GM23338 (cell line): ENCODE measurements at regions not wholly inside any gene's neighbourhood (a gene's known extent, or its start where the extent isn't known, plus 50 kb on each side); places are given as distances from the start of the nearest gene placed in this dataset.

Experiments
- CREB1 ChIP-seq: fragments of 250-450 bp; sonication (Bioruptor Pico); IDR thresholded peaks from 2 replicates; pipeline ENCODE4 v1.5.0; 2020; ENCODE audit warnings: low read depth, mild to moderate bottlenecking, moderate library complexity
- CTCF ChIP-seq, 2 experiments: fragments of 200-600 bp in 1 of 2; sonication (generic) in 1 of 2; conservative IDR thresholded peaks; 2 replicates each; pipeline versions ENCODE4 v1.5.1 to v1.6.1; 2016 to 2017; ENCODE audit warnings: antibody characterized with exemption in 2 of 2, low read depth in 2 of 2, mild to moderate bottlenecking in 2 of 2, moderate library complexity in 1 of 2
- ETS1 ChIP-seq: IDR thresholded peaks from 2 replicates; pipeline ENCODE4 v1.6.1; 2016; ENCODE audit warnings: antibody characterized with exemption
- EZH2 ChIP-seq: fragments of 200-600 bp; sonication (generic); IDR thresholded peaks from one replicate; pipeline ENCODE4 v1.8.0; 2017; ENCODE audit warnings: antibody characterized with exemption, mild to moderate bottlenecking, low read depth; ENCODE audit not compliant: unreplicated experiment
- JUNB ChIP-seq: IDR thresholded peaks from one replicate; pipeline ENCODE4 v1.6.1; 2016; ENCODE audit warnings: antibody characterized with exemption; ENCODE audit not compliant: unreplicated experiment
- POLR2AphosphoS5 ChIP-seq: IDR thresholded peaks from 2 replicates; pipeline ENCODE4 v1.6.1; 2016; ENCODE audit warnings: antibody characterized with exemption, low read depth
- REST ChIP-seq: IDR thresholded peaks from one replicate; pipeline ENCODE4 v1.6.1; 2018; ENCODE audit warnings: antibody characterized with exemption; ENCODE audit not compliant: unreplicated experiment
- STAT1 ChIP-seq: IDR thresholded peaks from one replicate; pipeline ENCODE4 v1.6.1; 2016; ENCODE audit warnings: antibody characterized with exemption; ENCODE audit not compliant: unreplicated experiment
- ZNF114 ChIP-seq: fragments of 250-450 bp; sonication (Bioruptor Pico); IDR thresholded peaks from 2 replicates; pipeline ENCODE4 v1.5.0; 2020; ENCODE audit warnings: mild to moderate bottlenecking, moderate library complexity
- ZNF331 ChIP-seq: fragments of 250-450 bp; sonication (Bioruptor Pico); IDR thresholded peaks from 2 replicates; pipeline ENCODE4 v1.5.0; 2020; ENCODE audit warnings: low read depth, mild to moderate bottlenecking, moderate library complexity

- TF ChIP-seq CTCF (conservative IDR thresholded peaks at IDR 0.05; ENCODE audit: low read depth in 2 of 2): no peak
- TF ChIP-seq EZH2: no peak
- no peak for TF ChIP-seq REST
- no peak for TF ChIP-seq JUNB
- TF ChIP-seq POLR2AphosphoS5: no peak
- TF ChIP-seq STAT1: no peak
- TF ChIP-seq ETS1: no peak
- TF ChIP-seq ZNF331 (CRISPR knock-in tag): no peak
- no peak for TF ChIP-seq ZNF114
- TF ChIP-seq CREB1 (CRISPR knock-in tag): no peak
Observed at GRCh38 chr2:242027676-242028450, 158.3 kb downstream of the RTP5 start.
